RWPE1 (cell line): ENCODE measurements at regions not wholly inside any gene's neighbourhood (a gene's known extent, or its start where the extent isn't known, plus 50 kb on each side); places are given as distances from the start of the nearest gene placed in this dataset.

Experiments
- CTCF ChIA-PET: fragments of 350-600 bp; sonication (Branson Sonifier 250); formaldehyde crosslinking; extraction: SDS; loops from one replicate; lab custom pipeline; 2021; lab: Yijun Ruan, JAX
- POLR2A ChIA-PET: fragments of 400-600 bp; formaldehyde crosslinking; extraction: SDS; loops from one replicate; lab custom pipeline; 2020; ENCODE audit warnings: antibody characterized with exemption; ENCODE audit not compliant: low non-redundant PET; lab: Yijun Ruan, JAX
- DNase-seq: peaks from one replicate; pipeline ENCODE4 v3.0.0; 2012; ENCODE audit warnings: low spot score
- H3K27ac ChIP-seq: fragments of 450-650 bp; 2 replicates; pipeline ENCODE4 v1.5.1; 2017
- TF ChIP-seq, protein P1 (sequence below): fragments of 450-650 bp; conservative IDR thresholded peaks from 2 replicates; pipeline ENCODE4 v1.5.1; 2017; ENCODE audit warnings: low read depth, mild to moderate bottlenecking

GRCh38 chr1:204799630-204800029 is 71.0 kb upstream of the NFASC start:
- H3K27ac ChIP-seq = no peak overlapping the region
- TF ChIP-seq, protein P1, sequence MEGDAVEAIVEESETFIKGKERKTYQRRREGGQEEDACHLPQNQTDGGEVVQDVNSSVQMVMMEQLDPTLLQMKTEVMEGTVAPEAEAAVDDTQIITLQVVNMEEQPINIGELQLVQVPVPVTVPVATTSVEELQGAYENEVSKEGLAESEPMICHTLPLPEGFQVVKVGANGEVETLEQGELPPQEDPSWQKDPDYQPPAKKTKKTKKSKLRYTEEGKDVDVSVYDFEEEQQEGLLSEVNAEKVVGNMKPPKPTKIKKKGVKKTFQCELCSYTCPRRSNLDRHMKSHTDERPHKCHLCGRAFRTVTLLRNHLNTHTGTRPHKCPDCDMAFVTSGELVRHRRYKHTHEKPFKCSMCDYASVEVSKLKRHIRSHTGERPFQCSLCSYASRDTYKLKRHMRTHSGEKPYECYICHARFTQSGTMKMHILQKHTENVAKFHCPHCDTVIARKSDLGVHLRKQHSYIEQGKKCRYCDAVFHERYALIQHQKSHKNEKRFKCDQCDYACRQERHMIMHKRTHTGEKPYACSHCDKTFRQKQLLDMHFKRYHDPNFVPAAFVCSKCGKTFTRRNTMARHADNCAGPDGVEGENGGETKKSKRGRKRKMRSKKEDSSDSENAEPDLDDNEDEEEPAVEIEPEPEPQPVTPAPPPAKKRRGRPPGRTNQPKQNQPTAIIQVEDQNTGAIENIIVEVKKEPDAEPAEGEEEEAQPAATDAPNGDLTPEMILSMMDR = no peak
- ChIA-PET CTCF (interaction anchor here (2.9 kb wide), 1 partner anchor 8 kb away, joined by 15 read pairs; no protein-coding TSS in a partner anchor), POLR2A (no interaction called here)
- DNase-seq = no peak

DNA sequence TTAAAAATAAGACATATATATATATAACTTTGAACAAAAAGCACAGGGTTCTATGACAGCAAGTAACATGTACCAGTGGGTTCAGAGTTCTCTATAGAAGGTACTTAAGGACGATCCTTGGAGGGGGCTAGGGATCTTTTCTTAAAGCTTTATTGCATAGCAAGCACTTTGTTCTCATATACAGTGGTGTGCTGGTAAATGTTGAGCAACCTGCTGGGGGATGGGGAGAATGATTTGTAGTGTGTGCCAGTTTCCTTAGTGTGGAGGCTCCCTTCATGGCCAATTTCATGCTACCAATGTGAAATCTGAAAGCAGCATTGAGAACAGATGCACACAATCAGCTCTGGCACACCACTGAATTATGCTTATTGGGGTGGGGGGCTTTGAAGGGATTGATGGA is 69.5 kb upstream of the NFASC start:
- TF ChIP-seq, protein P1 = no peak
- DNase-seq = no peak
- H3K27ac ChIP-seq = no peak overlapping the region
- POLR2A ChIA-PET = no interaction called here
- CTCF ChIA-PET = interaction anchor here (0.7 to 3.8 kb wide), 2 partner anchors 9 to 109 kb away, joined by 3 to 15 read pairs; no protein-coding TSS in a partner anchor

- POLR2A ChIA-PET = no interaction called here
Observed at GRCh38 chr1:204802401-204803175, 68.1 kb upstream of the NFASC start.

DNA sequence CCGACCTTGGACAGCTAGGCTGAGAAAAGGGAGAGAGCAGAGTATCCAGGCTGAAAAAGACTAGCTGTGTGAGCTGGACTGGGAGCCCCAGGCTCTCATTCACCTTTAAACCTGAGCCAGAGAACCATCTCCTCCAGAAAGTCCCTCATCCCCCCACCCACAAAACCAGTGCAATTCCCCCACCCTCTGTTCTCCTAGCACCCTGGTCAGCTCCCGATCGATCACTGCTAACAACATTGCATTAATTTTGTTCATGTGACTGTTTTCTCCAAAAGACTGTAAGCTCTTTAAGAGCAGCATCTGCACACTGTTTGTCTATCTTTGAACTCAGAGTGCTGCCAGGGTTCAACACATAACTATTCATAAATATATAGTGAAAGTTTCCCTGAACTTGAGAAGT is 67.1 kb upstream of the NFASC start:
- ChIA-PET CTCF (interaction anchor here (0.6 to 3.9 kb wide), 6 partner anchors 12 to 883 kb away, joined by 3 to 23 read pairs (median 5); no protein-coding TSS in a partner anchor), POLR2A (interaction anchor here (0.6 kb wide), 1 partner anchor 166 kb away, joined by 5 read pairs; no protein-coding TSS in a partner anchor)
- DNase-seq = no peak
- TF ChIP-seq, protein P1 = no peak
- no peak overlapping the region for H3K27ac ChIP-seq

More at GRCh38 chr1:204802401-204803175, 68.1 kb upstream of the NFASC start:
- TF ChIP-seq, protein P1 = no peak
- DNase-seq = no peak
- H3K27ac ChIP-seq = no peak overlapping the region
- CTCF ChIA-PET = interaction anchor here (0.6 to 3.9 kb wide), 5 partner anchors 11 to 237 kb away, joined by 3 to 23 read pairs (median 5); no protein-coding TSS in a partner anchor

DNA sequence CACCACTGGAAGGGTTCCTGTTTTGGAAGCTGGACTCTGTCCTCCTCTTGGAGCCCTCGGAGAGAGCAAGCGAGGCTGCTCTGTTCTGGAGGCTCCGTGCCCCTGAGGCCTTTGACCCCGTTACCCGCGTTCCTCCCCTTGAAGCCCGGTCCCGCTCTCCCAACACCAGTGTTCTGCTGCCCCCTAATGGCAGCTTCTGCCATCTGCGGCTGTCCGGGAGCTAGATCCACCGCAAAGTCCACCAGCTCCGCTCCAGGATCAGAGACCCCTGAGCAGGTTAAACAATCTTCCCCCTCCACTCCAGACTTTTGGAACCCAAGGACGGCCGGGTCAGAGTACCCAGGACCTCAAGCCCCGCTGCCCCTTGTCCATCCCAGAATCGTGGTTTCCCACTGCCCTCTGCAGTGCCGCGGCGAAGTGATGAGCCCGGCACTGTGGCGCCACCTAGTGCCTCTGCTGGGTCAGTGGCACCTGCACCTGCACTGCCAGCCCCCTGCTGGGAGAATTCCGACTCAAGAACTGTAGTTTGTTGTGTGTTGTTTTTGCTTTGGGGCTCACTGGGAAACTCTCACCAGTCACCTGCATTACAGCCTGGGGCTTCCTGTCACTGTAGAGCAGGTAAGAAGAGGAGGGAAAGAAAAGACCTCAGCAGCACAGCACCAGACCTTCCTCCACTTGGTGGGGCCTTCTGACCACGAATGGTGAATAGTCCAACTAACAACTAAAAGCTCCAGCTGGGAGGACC is 63.5 kb upstream of the NFASC start:
- TF ChIP-seq, protein P1 = peak; percentile 98
- ChIA-PET POLR2A (no interaction called here), CTCF (interaction anchor here (0.5 to 3.0 kb wide), 124 partner anchors 9 to 1947 kb away, joined by 3 to 62 read pairs (median 5); partner anchors contain the start of genes LRRN2 and MDM4)
- DNase-seq = peak; percentile 97
- no peak overlapping the region for H3K27ac ChIP-seq

DNA sequence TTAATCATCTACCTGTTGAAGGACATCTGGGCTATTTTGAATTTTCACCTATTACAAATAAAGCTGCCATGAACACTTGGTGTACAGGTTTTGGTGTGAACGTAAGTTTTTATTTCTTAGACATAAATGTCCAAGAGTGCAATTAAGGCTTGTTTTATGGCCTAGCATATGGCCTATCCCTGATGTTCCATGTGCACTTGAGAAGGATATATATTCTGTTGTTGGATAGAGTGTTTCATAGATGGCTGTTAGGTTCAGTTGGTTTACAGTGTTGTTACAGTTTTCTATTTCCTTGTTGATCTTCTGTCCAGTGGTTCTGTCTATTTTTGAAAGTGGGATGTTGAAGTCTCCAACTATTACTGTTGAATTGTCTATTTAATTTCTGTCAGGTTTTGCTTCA is 61.2 kb upstream of the NFASC start:
- CTCF ChIA-PET = no interaction called here
- TF ChIP-seq, protein P1 = no peak
- DNase-seq = no peak
- POLR2A ChIA-PET = interaction anchor here (0.6 kb wide), 1 partner anchor 186 kb away, joined by 3 read pairs; no protein-coding TSS in a partner anchor
- no peak overlapping the region for H3K27ac ChIP-seq
